SU-DHL-6 (cell line): ENCODE measurements at regions not wholly inside any gene's neighbourhood (a gene's known extent, or its start where the extent isn't known, plus 50 kb on each side); places are given as distances from the start of the nearest gene placed in this dataset.

ENCODE experiments used
- H2AFZ ChIP-seq: fragments of 200-600 bp; sonication (generic); 2 replicates; pipeline ENCODE4 v1.6.1; 2014; ENCODE audit warnings: low read depth, mild to moderate bottlenecking, moderate library complexity, mixed read lengths, antibody characterized with exemption, low read length; ENCODE audit not compliant: severe bottlenecking
- H3F3A ChIP-seq: fragments of 200-600 bp; shearing (Covaris generic); 2 replicates; pipeline ENCODE4 v1.6.0; 2016; ENCODE audit warnings: antibody characterized with exemption, mild to moderate bottlenecking; ENCODE audit not compliant: insufficient read depth
- H3K27ac ChIP-seq: fragments of 200-600 bp; sonication (generic); 2 replicates; pipeline ENCODE4 v1.5.1; 2016; ENCODE audit warnings: low read depth, mild to moderate bottlenecking, low read length, moderate library complexity, mixed read lengths
- H3K27me3 ChIP-seq: fragments of 200-600 bp; sonication (generic), shearing (Covaris generic); 2 replicates; pipeline ENCODE4 v1.6.0; 2014; ENCODE audit warnings: mild to moderate bottlenecking, low read length
- H3K36me3 ChIP-seq: fragments of 200-600 bp; sonication (generic); 2 replicates; pipeline ENCODE4 v1.6.1; 2014; ENCODE audit warnings: mild to moderate bottlenecking, low read length, mixed read lengths
- H3K4me2 ChIP-seq: fragments of 300-600, 200-600 bp; shearing (Covaris generic), sonication (generic); 2 replicates; pipeline ENCODE4 v1.6.0; 2014; ENCODE audit warnings: low read length, low read depth, mild to moderate bottlenecking; ENCODE audit not compliant: poor library complexity, severe bottlenecking
- H3K4me3 ChIP-seq: fragments of 200-600 bp; sonication (generic); 2 replicates; pipeline ENCODE4 v1.5.1; 2014; ENCODE audit warnings: antibody characterized with exemption, low read length, mild to moderate bottlenecking, mixed read lengths; ENCODE audit not compliant: insufficient read depth, poor library complexity, severe bottlenecking
- H3K79me2 ChIP-seq: fragments of 200-600 bp; sonication (generic); 2 replicates; pipeline ENCODE4 v1.6.1; 2014; ENCODE audit warnings: mild to moderate bottlenecking, low read length, moderate library complexity; ENCODE audit not compliant: insufficient read depth
- H3K9ac ChIP-seq: fragments of 200-600 bp; sonication (generic); 2 replicates; pipeline ENCODE4 v1.7.0; 2014; ENCODE audit warnings: mild to moderate bottlenecking, low read length
- H3K9me2 ChIP-seq: fragments of 200-600 bp; sonication (generic); replicated peaks from 2 replicates; pipeline ENCODE4 v1.6.1; 2014; ENCODE audit warnings: low read length; ENCODE audit not compliant: insufficient read depth
- H3K9me3 ChIP-seq: fragments of 200-600 bp; sonication (generic); 2 replicates; pipeline ENCODE4 v1.6.1; 2014; ENCODE audit warnings: low read length, mixed read lengths; ENCODE audit not compliant: insufficient read depth
- H4K20me1 ChIP-seq: fragments of 200-600 bp; sonication (generic); 2 replicates; pipeline ENCODE4 v1.6.1; 2014; ENCODE audit warnings: low read depth, mild to moderate bottlenecking, antibody characterized with exemption, low read length, moderate library complexity, mixed read lengths
- CTCF ChIP-seq: fragments of 200-600 bp; sonication (generic); IDR thresholded peaks from one replicate; pipeline ENCODE4 v1.5.1; 2017; ENCODE audit warnings: antibody characterized with exemption, mild to moderate bottlenecking, low read length, moderate library complexity; ENCODE audit not compliant: insufficient read depth, poor library complexity, severe bottlenecking
- EZH2phosphoT487 ChIP-seq: fragments of 200-600 bp; sonication (generic), shearing (Covaris generic); conservative IDR thresholded peaks from 2 replicates; pipeline ENCODE4 v1.6.1; 2018; ENCODE audit warnings: mild to moderate bottlenecking, antibody characterized with exemption, low read length, moderate library complexity, mixed read lengths

DNA sequence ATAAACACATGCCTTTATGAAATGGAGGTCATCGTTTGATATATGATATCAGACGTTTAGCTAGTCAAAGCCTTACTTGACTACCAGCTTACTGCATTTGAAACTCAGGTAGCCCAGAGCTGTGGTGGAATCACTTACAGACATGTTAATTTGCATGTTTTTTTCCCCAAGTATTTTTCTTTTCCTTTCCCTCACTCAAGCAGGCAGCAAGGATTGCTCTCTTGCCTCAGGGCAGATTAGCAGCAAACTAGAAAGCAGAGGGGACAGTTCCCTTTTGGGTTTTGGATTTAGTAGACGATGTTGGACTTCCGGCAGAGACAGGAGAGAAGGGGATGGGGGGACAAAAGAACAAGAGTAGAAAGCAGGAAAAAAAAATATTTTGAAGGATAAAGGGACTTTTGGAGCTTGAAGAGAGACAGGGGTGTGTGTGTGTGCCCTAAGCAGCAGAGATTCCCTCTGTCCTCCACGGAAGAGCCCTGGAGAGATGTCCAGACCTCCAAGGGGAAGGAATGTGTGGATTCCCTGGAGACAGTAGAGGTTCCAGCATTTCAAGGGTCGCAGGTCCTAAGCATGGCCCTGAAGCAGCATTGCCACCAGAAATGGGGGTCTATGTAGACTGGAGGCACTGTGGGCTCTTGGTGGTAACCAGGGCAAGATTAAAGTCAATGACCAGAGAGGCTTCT lies 86.8 kb upstream of the CADPS start:
- TF ChIP-seq CTCF (no peak), EZH2phosphoT487 (no peak)
- Histone ChIP-seq H4K20me1 (no peaks in the 10 kb centered on the region), H3K4me3 (no peak overlapping the region), H3K9me2 (no peaks in the 10 kb centered on the region), H3K9me3 (no peaks in the 10 kb centered on the region), H3F3A (no peaks in the 10 kb centered on the region), H3K36me3 (no peaks in the 10 kb centered on the region), H3K9ac (no peak overlapping the region), H3K79me2 (no peaks in the 10 kb centered on the region), H3K4me2 (no peak overlapping the region), H3K27me3 (no peaks in the 10 kb centered on the region), H2AFZ (no peak overlapping the region), H3K27ac (no peak overlapping the region)

DNA sequence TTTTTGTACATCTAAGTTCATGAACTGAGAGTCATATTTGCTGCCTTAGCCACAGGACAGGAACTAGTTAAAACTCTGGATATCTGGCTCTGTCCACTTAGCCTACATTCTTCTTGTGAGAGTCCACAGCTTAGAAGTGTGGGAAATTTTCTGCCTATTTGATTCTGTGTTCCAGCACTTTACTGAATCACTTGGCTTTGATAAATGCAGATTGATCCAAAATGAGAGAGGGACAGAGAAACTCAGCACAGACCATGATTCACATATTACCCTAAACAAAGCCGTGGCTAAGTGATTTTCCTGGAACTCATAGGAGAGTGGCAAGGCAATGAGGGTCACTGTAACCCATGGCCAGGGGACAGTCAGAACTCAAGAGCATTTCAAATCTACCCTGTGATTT lies 87.5 kb upstream of the CADPS start:
- Histone ChIP-seq H4K20me1 (no peaks in the 10 kb centered on the region), H3F3A (no peaks in the 10 kb centered on the region), H3K4me3 (no peak overlapping the region), H3K9me2 (no peaks in the 10 kb centered on the region), H3K36me3 (no peaks in the 10 kb centered on the region), H3K27ac (no peak overlapping the region), H3K4me2 (no peak overlapping the region), H3K27me3 (no peaks in the 10 kb centered on the region), H3K9me3 (no peaks in the 10 kb centered on the region), H3K79me2 (no peaks in the 10 kb centered on the region), H2AFZ (no peak overlapping the region), H3K9ac (no peak overlapping the region)
- TF ChIP-seq EZH2phosphoT487 (no peak), CTCF (no peak)

DNA sequence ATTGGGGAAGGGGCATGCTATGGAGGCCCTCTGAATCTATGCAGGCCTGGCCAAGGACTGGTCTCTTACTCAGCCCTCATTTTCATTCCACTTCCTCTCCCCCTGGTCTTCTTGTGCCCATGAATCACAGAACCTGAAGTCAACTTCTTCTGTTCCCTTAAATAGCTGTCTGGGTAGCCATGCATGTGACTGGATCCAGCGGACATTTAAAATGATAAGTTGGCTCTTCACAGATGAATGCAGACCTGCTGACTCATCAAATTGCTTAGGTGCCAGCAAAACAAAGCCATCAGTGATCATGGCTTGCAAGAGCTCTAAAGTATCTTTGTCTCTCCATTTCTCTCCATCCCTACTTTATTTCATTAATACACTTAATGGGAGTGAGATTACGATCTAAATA lies 90.1 kb upstream of the CADPS start:
- no peak overlapping the region for H2AFZ ChIP-seq
- H3K4me3 ChIP-seq: no peak overlapping the region
- H3K9ac ChIP-seq: no peak overlapping the region
- H3K27ac ChIP-seq: no peak overlapping the region
- no peaks in the 10 kb centered on the region for H3K9me2 ChIP-seq
- no peaks in the 10 kb centered on the region for H3K27me3 ChIP-seq
- no peaks in the 10 kb centered on the region for H4K20me1 ChIP-seq
- TF ChIP-seq EZH2phosphoT487: no peak
- no peak for TF ChIP-seq CTCF
- H3K79me2 ChIP-seq: no peaks in the 10 kb centered on the region
- no peaks in the 10 kb centered on the region for H3K36me3 ChIP-seq
- H3K4me2 ChIP-seq: no peak overlapping the region
- no peaks in the 10 kb centered on the region for H3F3A ChIP-seq
- no peaks in the 10 kb centered on the region for H3K9me3 ChIP-seq
